Pancreas (tissue), 10 donors: ENCODE measurements at regions not wholly inside any gene's neighbourhood (a gene's known extent, or its start where the extent isn't known, plus 50 kb on each side); places are given as distances from the start of the nearest gene placed in this dataset.

Experiments
- ATAC-seq, 4 donors: fragments of 200-7000 bp; cut with Tn5 transposase; one replicate each; pipeline versions ENCODE4 v1.8.0 to v1.9.1; 2020; ENCODE audit warnings: mild to moderate bottlenecking in 4 of 4, moderate library complexity in 4 of 4
- DNase-seq, 6 donors: peaks; one replicate each; pipeline ENCODE4 v3.0.0-alpha.2; 2020
- FAIRE-seq: peaks from 2 replicates; lab custom pipeline; 2012; peaks lifted over from hg19 to GRCh38; lab: Jason Lieb, UNC
- H3K27ac ChIP-seq, 4 donors: fragments of 200-600 bp; sonication (generic); 1 replicate in 3 of 4; 2 replicates in 1 of 4; pipeline versions ENCODE4 v1.5.0 to v1.8.0; 2020
- H3K27me3 ChIP-seq, 4 donors: fragments of 200-600 bp; one replicate each; pipeline ENCODE4 v1.8.0; 2021
- H3K36me3 ChIP-seq, 3 donors: fragments of 200-600 bp; sonication (generic) in 1 of 3; one replicate each; pipeline versions ENCODE4 v1.5.0 to v1.8.0; 2020 to 2021
- H3K4me1 ChIP-seq, 3 donors: fragments of 200-600 bp; one replicate each; pipeline ENCODE4 v1.8.0; 2021
- H3K4me3 ChIP-seq, 4 donors: fragments of 200-600 bp; sonication (generic) in 2 of 4; one replicate each; pipeline versions ENCODE4 v1.5.0 to v1.8.0; 2020 to 2021
- H3K9me3 ChIP-seq, 4 donors: fragments of 200-600 bp; one replicate each; pipeline ENCODE4 v1.8.0; 2021
- CTCF ChIP-seq, 4 donors: fragments of 200-600 bp; sonication (generic) in 3 of 4; IDR thresholded peaks; one replicate each; pipeline versions ENCODE4 v1.5.0 to v1.8.0; 2021; ENCODE audit warnings: antibody characterized with exemption in 4 of 4
- WGBS, 2 donors: extraction: QIAGEN DNeasy Blood & Tissue Kit; methylation state at CpG; one replicate each; pipeline ENCODE4 v1.1.7; 2013; 5-methylcytosine and 5-hydroxymethylcytosine counted together
- intact Hi-C, 3 donors: fragments of 100-400 bp; cut with DNase I; formaldehyde crosslinking; loops; one replicate each; pipeline versions ENCODE4 v1.11.1 to v1.14.2; 2022
- donor health status: healthy with polysubstance abuse.
- donor health status: DM: no; HTN: no; CAD: no; lungs with moderate emphysema.
- donor health status: DM: no; HTN: no; CAD: no.
- donor health status: control.
- donor health status: control.
- donor health status: Bipolar disorder and iron deficiency.
- donor health status: DM: yes; HTN: yes; CAD: no.
- donor health status: DM: no; HTN: no; CAD: no.
- donor health status: DM: no; HTN: no; CAD: no.
- donor health status: DM: yes; HTN: yes; CAD: no.

GRCh38 chr4:125365731-125366130 is 51.0 kb downstream of the FAT4 start:
- ATAC-seq: no peak
- H3K9me3 ChIP-seq: no peaks in the 10 kb centered on the region
- H3K4me3 ChIP-seq: no peak overlapping the region
- H3K4me1 ChIP-seq: no peaks in the 10 kb centered on the region
- intact Hi-C loops: no loop called here
- H3K36me3 ChIP-seq: no peaks in the 10 kb centered on the region
- FAIRE-seq: no peak
- no peaks in the 10 kb centered on the region for H3K27me3 ChIP-seq
- WGBS, 2 donors: 69 to 84% methylated on average over 11 of the region's 11 CpGs
- no peak overlapping the region for H3K27ac ChIP-seq
- peak in 1 of 6 donors; percentile 24 for DNase-seq
- no peak for TF ChIP-seq CTCF (IDR thresholded peaks at IDR 0.05)

GRCh38 chr4:125368146-125368545 is 53.4 kb downstream of the FAT4 start:
- no peaks in the 10 kb centered on the region for H3K9me3 ChIP-seq
- no peak overlapping the region for H3K4me3 ChIP-seq
- intact Hi-C loops: no loop called here
- DNase-seq (no peak), ATAC-seq (no peak), FAIRE-seq (no peak)
- no peaks in the 10 kb centered on the region for H3K27me3 ChIP-seq
- H3K36me3 ChIP-seq: no peaks in the 10 kb centered on the region
- no peak for TF ChIP-seq CTCF (IDR thresholded peaks at IDR 0.05)
- no peaks in the 10 kb centered on the region for H3K4me1 ChIP-seq
- H3K27ac ChIP-seq: no peak overlapping the region

GRCh38 chr4:125368671-125369081 is 53.9 kb downstream of the FAT4 start:
- DNase-seq (no peak), ATAC-seq (no peak), FAIRE-seq (no peak)
- H3K36me3 ChIP-seq: no peaks in the 10 kb centered on the region
- peak overlapping the region in 2 of 4 donors; percentile 6 to 29 for H3K4me3 ChIP-seq
- WGBS, 2 donors: 37 to 44% methylated on average over 3 of the region's 3 CpGs
- H3K27ac ChIP-seq: no peak overlapping the region
- no peaks in the 10 kb centered on the region for H3K27me3 ChIP-seq
- H3K4me1 ChIP-seq: no peaks in the 10 kb centered on the region
- TF ChIP-seq CTCF (IDR thresholded peaks at IDR 0.05): no peak
- intact Hi-C loops: no loop called here
- H3K9me3 ChIP-seq: no peaks in the 10 kb centered on the region

- DNase-seq (no peak), ATAC-seq (no peak), FAIRE-seq (no peak)
- Histone ChIP-seq H3K4me3 (peak overlapping the region in 2 of 4 donors; percentile 6 to 29), H3K9me3 (no peaks in the 10 kb centered on the region), H3K36me3 (no peaks in the 10 kb centered on the region), H3K27me3 (no peaks in the 10 kb centered on the region), H3K4me1 (no peaks in the 10 kb centered on the region), H3K27ac (no peak overlapping the region)
- no peak for TF ChIP-seq CTCF (IDR thresholded peaks at IDR 0.05)
- intact Hi-C loops: no loop called here
- 85 to 97% methylated on average over 2 of the region's 2 CpGs for WGBS, 2 donors
Observed at GRCh38 chr4:125369098-125369497, 54.3 kb downstream of the FAT4 start.

GRCh38 chr4:125370478-125370877 is 55.7 kb downstream of the FAT4 start:
- H3K27me3 ChIP-seq: no peaks in the 10 kb centered on the region
- no peak for FAIRE-seq
- 89 to 95% methylated on average over 2 of the region's 2 CpGs for WGBS, 2 donors
- no peak for ATAC-seq
- H3K4me1 ChIP-seq: no peaks in the 10 kb centered on the region
- no peak for TF ChIP-seq CTCF (IDR thresholded peaks at IDR 0.05)
- intact Hi-C loops: no loop called here
- no peak overlapping the region for H3K27ac ChIP-seq
- H3K4me3 ChIP-seq: no peak overlapping the region
- no peaks in the 10 kb centered on the region for H3K9me3 ChIP-seq
- H3K36me3 ChIP-seq: no peaks in the 10 kb centered on the region
- no peak for DNase-seq
